Adrenal gland (tissue), 9 donors: ENCODE measurements at regions not wholly inside any gene's neighbourhood (a gene's known extent, or its start where the extent isn't known, plus 50 kb on each side); places are given as distances from the start of the nearest gene placed in this dataset.

Experiments
- DNase-seq, 7 donors: peaks; one replicate each; pipeline ENCODE4 v3.0.0-alpha.2; 2019 to 2020
- H3K27ac ChIP-seq, 5 donors: fragments of 200-600 bp; sonication (generic) in 4 of 5; 1 replicate in 3 of 5; 2 replicates in 2 of 5; pipeline versions ENCODE4 v1.5.1 to v1.8.0; 2016 to 2020; ENCODE audit warnings: mild to moderate bottlenecking in 1 of 5
- H3K27me3 ChIP-seq: fragments of 200-600 bp; 2 replicates; pipeline ENCODE4 v1.8.0; 2021
- H3K36me3 ChIP-seq, 2 donors: fragments of 200-600 bp; replicated peaks in 1 of 2; 1 replicate in 1 of 2; 2 replicates in 1 of 2; pipeline versions ENCODE4 v1.5.1 to v1.8.0; 2018 to 2022
- H3K4me1 ChIP-seq, 2 donors: fragments of 200-600 bp; replicated peaks in 1 of 2; 1 replicate in 1 of 2; 2 replicates in 1 of 2; pipeline versions ENCODE4 v1.5.1 to v1.8.0; 2018 to 2021
- H3K4me3 ChIP-seq, 4 donors: fragments of 200-600 bp; sonication (generic) in 3 of 4; one replicate each; pipeline ENCODE4 v1.5.1; 2016 to 2018
- H3K9me3 ChIP-seq, 3 donors: fragments of 200-600 bp; sonication (generic) in 1 of 3; replicated peaks in 1 of 3; 1 replicate in 2 of 3; 2 replicates in 1 of 3; pipeline versions ENCODE4 v1.5.1 to v1.8.0; 2016 to 2021
- CTCF ChIP-seq, 6 experiments: fragments of 450-650 bp in 4 of 6; fragments of 200-600 bp in 2 of 6; sonication (generic) in 1 of 6; IDR thresholded peaks; 1 replicate in 5 of 6; 2 replicates in 1 of 6; pipeline versions ENCODE4 v1.5.1 to v1.8.0; 2016 to 2021; ENCODE audit warnings: antibody characterized with exemption in 6 of 6, mild to moderate bottlenecking in 2 of 6, moderate library complexity in 1 of 6
- POLR2A ChIP-seq, 2 donors: fragments of 450-650 bp; IDR thresholded peaks; one replicate each; pipeline ENCODE4 v1.6.1; 2017; ENCODE audit warnings: antibody characterized with exemption in 2 of 2, mild to moderate bottlenecking in 2 of 2, moderate library complexity in 1 of 2
- WGBS, 4 donors: extraction: QIAGEN DNeasy Blood & Tissue Kit in 2 of 4; methylation state at CpG; one replicate each; pipeline versions ENCODE4 v1.1.5 to v1.1.7; 2013 to 2017; 5-methylcytosine and 5-hydroxymethylcytosine counted together
- intact Hi-C, 2 donors: fragments of 100-400 bp; cut with DNase I; formaldehyde crosslinking; loops; one replicate each; pipeline versions ENCODE4 v1.14.1 to v1.15.0; 2022 to 2023
- donor health status: healthy with polysubstance abuse.
- donor health status: Bipolar disorder and iron deficiency.
- donor health status: DM: yes; HTN: yes; CAD: no.
- donor health status: DM: no; HTN: no; CAD: no.
- donor health status: DM: no; HTN: no; CAD: no.

- intact Hi-C loops: no loop called here
- TF ChIP-seq CTCF (IDR thresholded peaks at IDR 0.05) (no peak), POLR2A (IDR thresholded peaks at IDR 0.05) (no peak)
- Histone ChIP-seq H3K27me3 (no peaks in the 10 kb centered on the region), H3K9me3 (no peaks in the 10 kb centered on the region), H3K36me3 (no peaks in the 10 kb centered on the region), H3K27ac (no peak overlapping the region), H3K4me3 (no peak overlapping the region), H3K4me1 (no peaks in the 10 kb centered on the region)
- 60 to 90% (median 73%) methylated on average over 3 of the region's 3 CpGs for WGBS, 4 donors
- no peak for DNase-seq
Observed at GRCh38 chr1:30260318-30260717, 463.1 kb downstream of the MATN1 start.

GRCh38 chr1:30259631-30260030 is 463.8 kb downstream of the MATN1 start:
- no peak for DNase-seq
- H3K27me3 ChIP-seq: no peaks in the 10 kb centered on the region
- no peaks in the 10 kb centered on the region for H3K4me1 ChIP-seq
- intact Hi-C loops: no loop called here
- no peak for TF ChIP-seq POLR2A (IDR thresholded peaks at IDR 0.05)
- WGBS, 4 donors: 47 to 68% (median 56%) methylated on average over 9 of the region's 9 CpGs
- H3K9me3 ChIP-seq: no peaks in the 10 kb centered on the region
- H3K27ac ChIP-seq: no peak overlapping the region
- H3K4me3 ChIP-seq: no peak overlapping the region
- no peaks in the 10 kb centered on the region for H3K36me3 ChIP-seq

GRCh38 chr1:30258876-30259275 is 464.5 kb downstream of the MATN1 start:
- no peak for TF ChIP-seq POLR2A (IDR thresholded peaks at IDR 0.05)
- no peak for TF ChIP-seq CTCF (IDR thresholded peaks at IDR 0.05)
- no peaks in the 10 kb centered on the region for H3K9me3 ChIP-seq
- no peaks in the 10 kb centered on the region for H3K36me3 ChIP-seq
- no peaks in the 10 kb centered on the region for H3K4me1 ChIP-seq
- intact Hi-C loops: no loop called here
- H3K27ac ChIP-seq: no peak overlapping the region
- 9 to 32% (median 14%) methylated on average over 4 of the region's 4 CpGs for WGBS, 4 donors
- H3K27me3 ChIP-seq: no peaks in the 10 kb centered on the region
- no peak for DNase-seq
- H3K4me3 ChIP-seq: no peak overlapping the region

- no peak for TF ChIP-seq CTCF (IDR thresholded peaks at IDR 0.05)
- TF ChIP-seq POLR2A (IDR thresholded peaks at IDR 0.05): no peak
- H3K27ac ChIP-seq: no peak overlapping the region
- H3K27me3 ChIP-seq: no peaks in the 10 kb centered on the region
- DNase-seq: no peak
- no peaks in the 10 kb centered on the region for H3K9me3 ChIP-seq
- H3K4me1 ChIP-seq: no peaks in the 10 kb centered on the region
- no peaks in the 10 kb centered on the region for H3K36me3 ChIP-seq
- intact Hi-C loops: no loop called here
- H3K4me3 ChIP-seq: no peak overlapping the region
- WGBS, 4 donors: 84 to 90% (median 85%) methylated on average over 6 of the region's 6 CpGs
Observed at GRCh38 chr1:30258471-30258870, 464.9 kb downstream of the MATN1 start.

GRCh38 chr1:30257742-30258380 is 465.5 kb downstream of the MATN1 start:
- 80 to 89% (median 84%) methylated on average over 11 to 14 of the region's 14 CpGs for WGBS, 4 donors
- Histone ChIP-seq H3K9me3 (no peaks in the 10 kb centered on the region), H3K4me3 (no peak overlapping the region), H3K27me3 (no peaks in the 10 kb centered on the region), H3K4me1 (no peaks in the 10 kb centered on the region), H3K36me3 (no peaks in the 10 kb centered on the region), H3K27ac (no peak overlapping the region)
- TF ChIP-seq POLR2A (IDR thresholded peaks at IDR 0.05): no peak
- intact Hi-C loops: no loop called here
- no peak for DNase-seq
